Sigmoid colon (tissue), 4 donors: ENCODE measurements at regions not wholly inside any gene's neighbourhood (a gene's known extent, or its start where the extent isn't known, plus 50 kb on each side); places are given as distances from the start of the nearest gene placed in this dataset.

Experiments used
- CTCF ChIP-seq, 4 experiments: fragments of 450-650 bp in 3 of 4; fragments of 200-600 bp in 1 of 4; IDR thresholded peaks; one replicate each; pipeline ENCODE4 v1.5.1; 2016 to 2019; ENCODE audit warnings: antibody characterized with exemption in 4 of 4, mild to moderate bottlenecking in 3 of 4, moderate library complexity in 2 of 4
- POLR2A ChIP-seq, 2 donors: fragments of 450-650 bp; IDR thresholded peaks; one replicate each; pipeline ENCODE4 v1.6.1; 2016; ENCODE audit warnings: antibody characterized with exemption in 2 of 2, mild to moderate bottlenecking in 2 of 2, moderate library complexity in 2 of 2
- POLR2AphosphoS5 ChIP-seq, 4 donors: sonication (generic); formaldehyde crosslinking; IDR thresholded peaks; one replicate each; pipeline ENCODE4 v1.6.1; 2017; ENCODE audit warnings: antibody characterized with exemption in 4 of 4

- TF ChIP-seq CTCF (IDR thresholded peaks at IDR 0.05) (peak; percentile 56 to 67 (median 62)), POLR2AphosphoS5 (IDR thresholded peaks at IDR 0.05) (no peak), POLR2A (IDR thresholded peaks at IDR 0.05) (no peak)
These were observed 83.5 kb upstream of the SPTLC3 start for GRCh38 chr20:12925210-12925755.
